Rectal smooth muscle tissue (tissue), 1 donor: ENCODE measurements at regions not wholly inside any gene's neighbourhood (a gene's known extent, or its start where the extent isn't known, plus 50 kb on each side); places are given as distances from the start of the nearest gene placed in this dataset.

Source experiments
- H3K27ac ChIP-seq: one replicate; pipeline ENCODE4 v1.7.0; 2013; ENCODE audit warnings: low read depth, low read length, inconsistent platforms
- H3K27me3 ChIP-seq: one replicate; pipeline ENCODE4 v1.7.0; 2013; ENCODE audit warnings: low read length; ENCODE audit not compliant: control insufficient read depth, insufficient read depth
- H3K36me3 ChIP-seq: one replicate; pipeline ENCODE4 v1.7.0; 2013; ENCODE audit warnings: low read length; ENCODE audit not compliant: control insufficient read depth, insufficient read depth
- H3K4me1 ChIP-seq: one replicate; pipeline ENCODE4 v1.7.0; 2013; ENCODE audit warnings: low read length; ENCODE audit not compliant: control insufficient read depth, insufficient read depth
- H3K4me3 ChIP-seq: one replicate; pipeline ENCODE4 v1.7.0; 2013; ENCODE audit warnings: low read length
- H3K9ac ChIP-seq: one replicate; pipeline ENCODE4 v1.7.0; 2013; ENCODE audit warnings: low read length

DNA sequence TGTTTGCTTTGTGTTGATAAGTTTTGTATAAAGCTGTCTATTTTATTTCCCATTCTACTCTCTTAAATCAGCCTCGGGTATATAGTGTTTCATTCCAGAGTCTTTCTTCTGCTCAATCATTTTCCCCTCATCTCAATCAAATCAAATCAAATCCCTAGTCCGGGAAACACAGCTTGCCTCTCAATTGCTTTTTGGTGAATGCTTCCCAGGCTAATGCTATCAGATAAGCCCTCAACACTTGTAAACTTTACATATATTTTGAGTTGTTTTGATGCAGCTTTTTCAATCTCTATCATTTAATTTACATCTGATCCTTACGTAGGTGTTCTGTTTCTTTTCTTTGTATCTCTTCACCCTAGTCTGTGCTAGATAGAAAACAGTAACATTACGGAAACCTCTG lies 416.7 kb upstream of the PDE3A start:
- H3K9ac ChIP-seq = no peak overlapping the region
- H3K36me3 ChIP-seq = no peaks in the 10 kb centered on the region
- no peak overlapping the region for H3K27ac ChIP-seq
- H3K27me3 ChIP-seq = no peaks in the 10 kb centered on the region
- H3K4me1 ChIP-seq = no peaks in the 10 kb centered on the region
- no peak overlapping the region for H3K4me3 ChIP-seq

DNA sequence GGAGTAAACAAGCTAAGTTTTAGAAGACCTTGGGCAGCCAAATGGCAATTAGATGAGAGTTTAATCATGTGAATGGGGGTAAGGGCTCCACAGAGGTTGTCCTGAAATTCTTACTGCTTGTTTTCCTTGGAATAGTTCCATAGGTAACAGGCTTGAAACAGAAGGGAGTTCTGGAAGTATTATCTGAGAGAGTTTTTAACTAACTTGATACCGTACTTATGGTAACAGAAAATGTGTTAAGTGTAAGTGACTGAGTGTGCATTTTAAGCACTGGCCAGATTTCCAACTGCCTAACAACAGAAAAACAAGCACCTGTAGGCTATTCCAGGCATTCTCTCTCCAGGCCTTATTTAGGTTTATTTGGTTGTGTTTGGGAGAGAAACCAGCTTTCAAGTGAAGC lies 414.6 kb upstream of the PDE3A start:
- Histone ChIP-seq H3K27ac (no peak overlapping the region), H3K27me3 (no peaks in the 10 kb centered on the region), H3K4me3 (no peak overlapping the region), H3K4me1 (no peaks in the 10 kb centered on the region), H3K9ac (no peak overlapping the region), H3K36me3 (no peaks in the 10 kb centered on the region)

DNA sequence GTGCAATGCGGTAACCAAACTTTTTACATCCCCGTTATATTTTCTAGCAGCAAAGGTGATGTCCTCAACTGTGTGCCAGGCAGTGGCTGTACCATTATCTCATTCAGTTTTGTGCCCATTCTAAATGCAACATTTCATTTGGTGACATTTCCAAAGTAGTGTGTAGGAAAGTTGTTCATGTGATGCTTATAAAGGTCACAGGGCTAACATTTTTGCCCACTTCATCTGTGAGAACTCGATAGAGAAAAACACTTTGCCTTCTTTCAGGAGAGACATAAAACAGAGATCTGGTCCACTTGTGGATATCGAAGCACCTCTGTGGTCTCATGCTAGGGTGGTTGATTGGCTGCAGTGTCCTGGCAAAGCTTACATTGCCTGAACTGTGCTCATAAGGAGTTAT lies 414.2 kb upstream of the PDE3A start:
- Histone ChIP-seq H3K27ac (no peak overlapping the region), H3K4me3 (no peak overlapping the region), H3K36me3 (no peaks in the 10 kb centered on the region), H3K27me3 (no peaks in the 10 kb centered on the region), H3K4me1 (no peaks in the 10 kb centered on the region), H3K9ac (no peak overlapping the region)

DNA sequence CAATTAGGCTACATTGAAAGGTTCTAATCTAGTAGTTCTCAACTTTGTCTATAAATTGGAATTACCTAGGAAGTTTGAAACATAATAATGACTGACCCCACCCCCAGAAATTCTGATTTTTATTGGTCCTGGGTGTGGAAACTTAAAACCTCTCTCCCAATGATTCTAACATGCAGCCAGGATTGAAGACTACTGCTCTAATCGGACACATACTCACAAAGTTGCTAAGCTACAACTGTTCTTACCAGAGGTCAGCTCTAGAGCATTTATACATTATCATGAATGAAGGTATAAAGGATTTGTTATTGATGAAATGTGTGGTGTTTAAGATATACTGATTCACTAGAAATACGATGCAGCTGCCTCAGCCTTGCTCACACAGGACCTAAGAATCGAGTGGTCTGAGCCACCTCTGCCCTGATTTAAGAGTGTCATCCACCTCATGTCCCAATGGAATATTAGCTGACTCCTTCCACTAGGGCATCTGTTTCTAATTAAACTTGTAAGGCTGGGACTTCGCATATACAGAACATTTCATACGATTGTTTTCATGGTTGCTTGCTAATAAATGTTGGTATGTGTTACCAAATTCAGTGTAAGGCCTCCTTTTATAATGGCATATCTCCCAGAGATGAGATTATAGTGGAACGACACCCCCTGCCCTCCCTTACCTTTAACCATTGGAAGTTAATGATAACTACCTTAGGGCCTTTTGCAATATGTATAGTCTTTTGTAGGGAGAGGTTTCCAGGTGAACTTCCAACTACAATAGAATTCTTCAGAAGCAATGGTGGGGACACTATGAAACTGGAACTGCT lies 410.8 kb upstream of the PDE3A start:
- no peaks in the 10 kb centered on the region for H3K36me3 ChIP-seq
- H3K4me3 ChIP-seq = no peak overlapping the region
- H3K4me1 ChIP-seq = no peaks in the 10 kb centered on the region
- no peak overlapping the region for H3K27ac ChIP-seq
- no peak overlapping the region for H3K9ac ChIP-seq
- H3K27me3 ChIP-seq = no peaks in the 10 kb centered on the region

DNA sequence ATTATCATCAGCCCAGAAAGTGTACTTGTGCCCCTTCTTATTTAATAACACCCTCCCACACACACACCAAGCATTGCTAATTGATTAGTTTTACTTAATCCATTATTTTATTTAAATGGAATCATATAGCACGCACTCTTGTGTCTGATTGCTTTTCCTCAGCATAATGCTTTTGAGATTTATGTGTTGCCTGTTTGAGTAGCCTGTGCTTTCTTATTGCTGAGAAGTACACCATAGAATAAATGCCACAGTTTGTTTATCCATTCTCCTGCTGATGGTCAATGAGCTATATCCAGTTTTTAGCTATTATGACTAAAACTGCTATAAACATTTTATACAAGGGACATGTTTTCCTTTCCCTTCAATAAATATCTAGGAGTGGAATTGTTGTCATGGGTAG lies 409.9 kb upstream of the PDE3A start:
- no peak overlapping the region for H3K4me3 ChIP-seq
- no peaks in the 10 kb centered on the region for H3K36me3 ChIP-seq
- no peak overlapping the region for H3K27ac ChIP-seq

DNA sequence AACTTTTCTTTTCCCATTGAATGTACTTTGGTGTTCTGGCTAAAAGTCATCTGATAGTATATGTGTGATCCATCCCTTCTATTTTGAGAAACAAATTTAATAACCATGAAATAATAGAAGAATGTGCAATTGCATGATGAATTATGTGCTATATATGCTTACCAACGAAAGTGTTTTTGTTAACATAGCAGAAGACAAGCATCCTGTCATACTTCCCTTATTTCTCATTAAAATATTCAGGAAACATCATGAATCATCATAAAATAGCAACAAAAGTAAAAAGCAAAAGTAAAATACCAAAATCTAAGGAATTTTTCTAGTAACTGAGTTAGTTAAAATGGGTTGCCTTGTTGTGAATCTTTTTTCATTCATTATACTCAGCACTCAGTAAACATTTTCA lies 409.0 kb upstream of the PDE3A start:
- Histone ChIP-seq H3K9ac (no peak overlapping the region), H3K27ac (no peak overlapping the region), H3K27me3 (no peaks in the 10 kb centered on the region), H3K4me1 (no peaks in the 10 kb centered on the region), H3K36me3 (no peaks in the 10 kb centered on the region), H3K4me3 (no peak overlapping the region)

More for the DNA sequence above, 409.9 kb upstream of the PDE3A start:
- Histone ChIP-seq H3K4me1 (no peaks in the 10 kb centered on the region), H3K9ac (no peak overlapping the region), H3K27me3 (no peaks in the 10 kb centered on the region)

DNA sequence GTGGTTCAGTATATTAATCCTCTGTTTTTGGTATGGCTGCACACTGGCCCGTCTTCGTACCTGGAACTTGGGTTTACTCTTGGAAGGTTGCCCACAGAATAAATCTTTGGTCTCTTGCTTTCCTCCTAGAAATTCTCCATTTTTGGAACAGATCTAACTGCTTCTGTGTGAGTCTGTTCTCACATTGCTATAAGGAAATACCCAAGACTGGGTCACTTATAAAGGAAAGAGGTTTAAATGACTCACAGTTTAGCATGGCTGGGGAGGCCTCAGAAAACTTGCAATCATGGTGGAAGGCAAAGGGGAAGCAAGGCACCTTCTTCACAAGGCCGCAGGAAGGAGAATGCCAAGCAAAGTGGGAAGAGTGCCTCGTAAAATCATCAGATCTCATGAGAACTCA lies 407.8 kb upstream of the PDE3A start:
- H3K27ac ChIP-seq = no peak overlapping the region
- no peaks in the 10 kb centered on the region for H3K4me1 ChIP-seq
- H3K4me3 ChIP-seq = no peak overlapping the region
- H3K36me3 ChIP-seq = no peaks in the 10 kb centered on the region
- no peak overlapping the region for H3K9ac ChIP-seq
- H3K27me3 ChIP-seq = no peaks in the 10 kb centered on the region

DNA sequence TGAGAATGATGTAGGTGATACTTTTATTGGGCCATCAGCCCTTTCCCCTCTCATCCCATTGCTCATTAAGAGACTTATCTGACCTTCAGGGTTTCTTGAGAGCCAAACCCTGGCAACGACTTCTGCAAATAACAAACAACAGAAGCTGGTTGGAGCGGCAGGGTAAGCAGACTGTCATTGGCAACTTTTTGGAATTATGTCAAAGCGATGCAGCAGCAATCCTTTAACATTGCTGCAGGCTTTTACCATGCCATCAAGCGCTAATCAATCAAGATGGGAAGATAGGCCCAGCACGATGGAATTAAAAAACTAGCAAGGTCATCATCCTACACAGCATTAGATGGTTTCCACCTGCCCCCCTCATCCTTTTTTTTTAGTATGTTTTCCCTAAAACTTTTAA lies 406.1 kb upstream of the PDE3A start:
- Histone ChIP-seq H3K36me3 (no peaks in the 10 kb centered on the region), H3K4me3 (no peak overlapping the region), H3K9ac (no peak overlapping the region), H3K4me1 (no peaks in the 10 kb centered on the region), H3K27ac (no peak overlapping the region), H3K27me3 (no peaks in the 10 kb centered on the region)

DNA sequence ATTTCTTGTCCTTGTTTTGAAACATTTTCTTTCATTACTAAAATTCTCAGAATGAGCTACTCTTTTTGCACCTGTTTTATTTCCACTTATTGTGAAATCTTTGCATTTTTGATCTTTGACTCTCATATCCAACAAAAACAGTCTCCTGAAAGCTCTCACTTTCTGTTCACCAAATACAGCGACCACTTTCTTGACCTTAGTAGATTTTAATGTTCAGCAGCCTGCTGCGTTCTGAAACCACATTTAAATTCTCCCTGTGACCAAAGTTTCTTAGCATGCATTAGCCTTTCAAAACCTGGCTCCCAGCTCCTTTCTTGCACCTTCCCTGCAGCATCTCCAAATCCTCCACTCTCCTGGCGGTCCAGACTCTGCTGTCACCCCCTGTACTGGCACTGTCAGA lies 404.4 kb upstream of the PDE3A start:
- Histone ChIP-seq H3K36me3 (no peaks in the 10 kb centered on the region), H3K4me3 (no peak overlapping the region), H3K27me3 (no peaks in the 10 kb centered on the region), H3K27ac (no peak overlapping the region), H3K4me1 (peaks cover 5% of the 10 kb centered on the region), H3K9ac (no peak overlapping the region)

DNA sequence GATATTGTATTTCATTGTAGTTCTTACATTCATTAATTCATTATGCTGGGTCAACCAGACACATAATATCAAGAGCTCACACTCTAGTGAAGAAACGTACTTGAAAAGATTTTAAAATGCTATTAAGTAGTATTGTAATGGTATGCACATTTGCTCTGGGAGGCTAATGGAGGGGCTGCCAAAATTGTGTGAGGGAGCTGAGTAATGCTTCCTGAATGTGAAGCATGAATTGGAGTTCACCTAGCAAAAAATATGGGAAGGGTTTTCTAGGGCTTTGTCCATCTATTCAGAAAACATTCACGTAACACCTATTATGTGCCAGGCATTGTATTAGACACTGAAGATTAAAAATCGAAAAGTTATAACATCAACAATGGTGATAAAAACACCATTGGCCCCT lies 403.8 kb upstream of the PDE3A start:
- H3K27me3 ChIP-seq = no peaks in the 10 kb centered on the region
- H3K36me3 ChIP-seq = no peaks in the 10 kb centered on the region
- no peak overlapping the region for H3K27ac ChIP-seq
- no peak overlapping the region for H3K4me3 ChIP-seq
- H3K9ac ChIP-seq = no peak overlapping the region
- peaks cover 5% of the 10 kb centered on the region for H3K4me1 ChIP-seq

DNA sequence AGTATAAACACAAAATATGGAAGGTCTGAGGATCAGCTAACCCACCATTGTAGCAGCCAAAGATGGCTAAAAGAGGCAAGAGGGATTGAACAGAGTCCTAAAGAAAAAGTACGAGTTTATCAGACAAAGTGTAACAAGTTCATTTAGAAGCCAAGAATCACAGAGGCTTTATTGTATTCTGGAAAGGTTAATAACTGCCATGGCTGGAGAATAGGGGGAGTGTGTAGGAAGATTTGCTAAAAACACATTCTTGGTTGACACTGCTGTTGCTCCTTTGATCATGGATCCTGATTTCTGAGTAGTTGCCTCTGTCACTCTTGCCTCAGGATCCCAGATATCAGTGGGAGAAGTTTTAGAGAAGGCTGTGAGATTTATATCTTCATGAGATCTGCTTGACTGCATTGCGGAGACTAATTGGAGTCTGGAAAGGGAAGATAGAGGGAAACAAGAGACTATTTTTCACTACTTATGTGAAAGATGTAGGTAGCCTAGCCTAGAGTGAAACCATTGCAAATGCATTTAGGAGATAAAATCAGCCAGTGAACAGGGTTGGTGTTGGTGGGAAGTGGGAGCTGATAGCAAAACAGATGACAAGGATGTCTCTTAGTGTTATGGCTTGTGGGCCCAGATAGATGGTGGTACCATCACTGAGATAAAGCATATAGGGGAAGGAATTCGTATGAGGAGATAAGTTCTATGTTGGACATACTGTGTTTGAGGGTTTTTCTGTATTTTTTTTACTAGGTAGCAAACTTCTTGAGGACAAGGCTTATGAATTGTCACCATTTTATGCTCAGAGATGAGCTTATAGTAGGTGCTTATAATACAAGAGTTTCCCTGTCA lies 402.9 kb upstream of the PDE3A start:
- Histone ChIP-seq H3K9ac (no peak overlapping the region), H3K27ac (no peak overlapping the region), H3K4me3 (no peak overlapping the region), H3K4me1 (peaks cover 5% of the 10 kb centered on the region), H3K27me3 (no peaks in the 10 kb centered on the region), H3K36me3 (no peaks in the 10 kb centered on the region)

DNA sequence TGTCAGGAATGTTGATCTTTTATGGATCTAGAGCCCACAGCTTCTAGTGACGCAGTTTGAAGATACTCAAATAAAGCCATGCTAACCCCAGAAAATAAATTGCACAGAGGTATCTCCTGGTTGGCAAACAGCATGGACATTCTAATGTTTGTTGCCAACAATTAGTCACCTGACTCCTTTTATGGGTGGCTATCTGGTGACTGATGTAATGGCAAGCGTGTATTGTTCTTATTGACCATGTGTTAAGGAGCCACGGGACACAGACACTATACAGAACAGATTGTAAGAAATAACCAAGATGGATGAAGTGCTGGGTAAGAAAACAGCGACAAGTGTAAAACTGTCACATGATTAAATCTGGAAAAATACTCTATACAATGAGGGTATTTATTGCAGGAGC lies 401.3 kb upstream of the PDE3A start:
- H3K4me3 ChIP-seq = no peak overlapping the region
- H3K27me3 ChIP-seq = no peaks in the 10 kb centered on the region
- H3K4me1 ChIP-seq = peaks cover 5% of the 10 kb centered on the region
- no peak overlapping the region for H3K9ac ChIP-seq
- H3K27ac ChIP-seq = peak overlapping the region; percentile 51
- no peaks in the 10 kb centered on the region for H3K36me3 ChIP-seq

DNA sequence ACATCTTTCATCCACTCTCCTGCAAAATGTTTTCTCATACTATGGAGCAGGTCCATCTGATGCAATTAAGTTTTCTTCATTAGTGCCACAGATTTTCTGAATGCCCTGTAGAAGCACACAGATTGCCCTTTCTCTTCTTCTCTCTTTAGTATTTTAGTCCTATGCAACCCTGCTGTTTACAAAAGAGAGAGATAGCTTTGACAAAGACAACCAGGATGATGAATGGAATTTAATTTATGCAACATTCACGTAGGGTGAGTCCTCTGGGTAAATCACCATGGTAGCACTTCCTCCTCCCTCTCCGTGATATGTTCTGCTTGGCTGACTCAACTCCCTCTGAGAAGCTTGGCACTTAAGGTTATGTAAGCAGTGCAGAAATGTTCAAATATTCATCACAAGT lies 400.9 kb upstream of the PDE3A start:
- no peaks in the 10 kb centered on the region for H3K36me3 ChIP-seq
- H3K27me3 ChIP-seq = no peaks in the 10 kb centered on the region
- H3K4me1 ChIP-seq = peaks cover 5% of the 10 kb centered on the region
- no peak overlapping the region for H3K9ac ChIP-seq
- peak overlapping the region; percentile 51 for H3K27ac ChIP-seq
- no peak overlapping the region for H3K4me3 ChIP-seq
